Hypothalamus (tissue), 51 donors: ENCODE measurements at regions not wholly inside any gene's neighbourhood (a gene's known extent, or its start where the extent isn't known, plus 50 kb on each side); places are given as distances from the start of the nearest gene placed in this dataset.

Experiments
- DNase-seq, 51 donors: peaks; one replicate each; lab custom pipeline; 2025; lab: John Stamatoyannopoulos, UW

DNA sequence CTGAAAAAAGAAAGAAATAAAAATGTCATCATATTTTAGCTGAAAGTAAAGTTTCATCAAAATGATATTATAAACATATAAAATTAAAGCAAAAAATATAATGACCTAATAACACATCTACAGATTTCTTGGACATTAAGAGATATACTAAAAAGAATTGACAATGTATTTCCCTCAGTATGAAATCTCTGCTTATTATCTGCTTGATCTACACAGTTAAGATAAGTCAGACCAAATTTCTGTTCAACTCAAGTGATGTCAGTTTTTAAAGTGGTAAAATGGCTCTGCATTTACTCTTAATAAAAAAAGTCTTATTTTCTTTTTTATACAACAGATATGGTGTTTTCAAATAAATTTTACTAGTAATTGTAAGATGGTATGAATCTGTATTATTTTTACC is 159.4 kb upstream of the SEMA3A start:
- no peak for DNase-seq

DNA sequence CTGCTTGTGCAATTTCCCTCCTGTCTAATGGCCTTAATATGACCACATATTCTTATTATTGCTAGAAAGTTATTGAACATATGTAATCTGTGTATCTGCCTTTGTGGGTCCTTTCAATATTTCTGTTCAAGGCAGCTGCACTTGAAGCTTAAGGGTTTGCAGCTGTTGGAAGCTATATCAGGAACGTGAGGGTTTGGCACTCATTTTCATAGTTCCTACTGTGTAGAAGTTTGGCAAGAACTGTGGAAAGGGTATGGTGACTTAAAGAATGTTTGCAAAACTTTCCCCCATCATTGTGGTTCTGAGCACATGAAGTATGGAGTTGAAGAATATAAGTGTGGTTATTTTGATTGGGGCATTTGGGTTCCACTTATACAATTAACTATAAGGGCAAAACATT is 144.7 kb upstream of the SEMA3A start:
- DNase-seq: no peak

GRCh38 chr7:84337429-84337828 is 142.8 kb upstream of the SEMA3A start:
- no peak for DNase-seq

- DNase-seq: no peak
These were observed 142.2 kb upstream of the SEMA3A start for GRCh38 chr7:84336766-84337165.

DNA sequence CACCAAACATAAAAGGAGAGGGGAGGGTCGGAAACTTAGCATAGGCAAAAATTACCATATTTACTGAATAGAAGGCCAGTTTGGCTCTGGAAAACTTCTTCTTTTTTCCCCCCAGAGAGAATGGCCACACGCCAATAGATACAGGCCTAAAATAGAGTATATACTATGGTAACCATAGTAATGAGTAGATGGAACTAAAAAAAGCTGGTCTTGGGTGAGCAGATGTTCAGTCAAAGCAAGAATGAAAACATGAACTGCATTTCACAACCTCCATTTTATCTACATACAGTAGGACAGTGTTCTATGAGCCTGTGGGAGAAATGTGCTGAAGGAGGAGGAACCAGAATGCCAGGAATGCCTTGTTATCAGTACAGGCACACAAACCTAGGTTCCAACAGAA is 141.7 kb upstream of the SEMA3A start:
- no peak for DNase-seq

- no peak for DNase-seq
These were observed 137.0 kb upstream of the SEMA3A start for GRCh38 chr7:84331616-84332015.

DNA sequence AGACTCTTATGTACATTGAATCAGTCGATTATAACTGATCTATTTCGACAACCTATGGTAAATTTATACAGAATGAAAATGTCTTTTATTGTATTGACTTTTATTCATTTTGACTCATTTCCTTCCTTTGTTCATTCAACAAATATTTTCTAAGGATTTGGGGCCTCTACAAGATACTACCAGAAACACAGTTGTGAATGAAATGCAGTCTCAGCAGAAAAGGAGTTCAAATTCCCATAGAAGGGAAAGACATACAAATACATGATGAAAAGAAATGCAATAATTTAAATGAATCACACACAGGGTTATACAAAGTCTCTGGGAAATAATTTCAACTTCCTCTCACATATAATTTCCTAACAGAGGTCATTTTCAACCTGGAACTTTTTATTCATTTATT is 134.0 kb upstream of the SEMA3A start:
- no peak for DNase-seq

DNA sequence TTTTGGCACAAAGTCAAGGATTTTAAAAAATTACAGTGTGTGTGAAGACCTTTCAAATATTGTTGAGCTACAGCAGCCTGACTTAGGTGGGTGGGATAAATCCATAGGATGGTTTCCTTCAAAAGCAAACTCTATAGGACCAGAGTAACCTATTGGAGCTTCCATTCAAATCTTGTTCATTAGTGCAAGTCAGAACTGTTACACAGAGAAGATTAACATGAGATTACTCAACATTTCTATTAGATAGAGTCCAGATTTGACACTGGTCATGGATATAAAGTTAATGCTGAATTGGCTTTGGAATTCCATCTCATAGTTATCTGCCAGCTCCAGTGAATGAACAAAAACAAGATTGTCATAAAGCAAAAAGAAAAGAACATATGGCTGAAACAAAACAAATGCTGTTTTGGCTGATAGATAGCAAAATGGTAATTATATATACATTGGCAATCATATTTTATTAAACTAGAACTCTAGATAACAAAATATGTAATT is 129.6 kb upstream of the SEMA3A start:
- DNase-seq: no peak

DNA sequence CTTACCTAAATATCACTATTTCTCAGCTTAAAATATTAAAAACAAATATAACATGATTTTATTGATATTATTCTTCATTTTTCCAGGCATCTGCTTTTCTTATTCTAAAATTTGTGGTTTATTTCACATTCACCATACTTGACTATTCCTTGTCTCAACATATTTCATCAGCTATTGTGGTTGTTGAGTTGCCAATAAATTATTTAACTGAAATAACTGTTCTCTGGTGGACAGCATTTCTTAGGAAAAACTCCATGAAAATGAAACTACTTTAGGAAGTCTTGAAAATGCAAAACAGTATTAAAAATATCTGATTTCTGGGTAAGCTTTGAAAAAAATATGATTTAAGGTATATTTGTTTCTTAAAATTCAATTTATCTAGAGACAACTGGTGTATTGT is 122.9 kb upstream of the SEMA3A start:
- no peak for DNase-seq

GRCh38 chr7:84314263-84314662 is 119.7 kb upstream of the SEMA3A start:
- DNase-seq: no peak

DNA sequence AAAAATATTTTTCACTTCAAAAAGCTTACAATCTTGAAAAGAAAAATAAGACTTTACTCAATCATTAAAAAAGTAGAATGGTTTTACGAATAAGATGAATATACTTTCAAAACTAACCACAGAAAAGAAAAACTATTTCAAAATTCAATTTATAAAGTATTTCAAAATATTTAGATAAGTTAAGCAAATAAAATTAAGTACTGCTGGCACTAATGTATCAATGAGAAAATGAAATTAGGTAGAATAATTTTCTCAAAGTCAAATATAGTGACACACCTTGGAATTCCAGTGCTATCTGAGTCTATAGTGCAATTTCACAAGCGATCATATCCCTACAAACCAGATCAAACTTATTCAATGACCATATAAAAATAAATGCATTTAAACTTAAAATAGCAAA is 109.8 kb upstream of the SEMA3A start:
- DNase-seq: no peak

DNA sequence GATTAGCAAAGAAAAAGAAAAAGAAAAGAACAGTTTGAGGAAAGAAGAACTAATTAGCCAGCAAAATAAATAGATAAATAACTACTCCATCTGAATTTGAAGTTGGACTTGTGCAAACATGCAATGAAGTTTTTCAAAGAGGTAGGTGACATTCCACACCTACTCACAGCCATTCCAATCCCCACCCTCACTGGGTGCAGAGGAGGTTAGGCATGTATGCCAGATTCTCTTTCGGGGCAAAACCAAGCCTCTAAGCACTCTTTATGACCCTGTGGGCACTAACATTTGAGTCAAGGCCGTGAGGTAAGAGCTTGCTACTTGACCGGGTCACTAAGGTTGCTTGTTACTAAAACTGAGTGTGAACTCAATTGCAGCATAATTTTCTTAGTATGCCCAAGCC is 108.4 kb upstream of the SEMA3A start:
- no peak for DNase-seq

DNA sequence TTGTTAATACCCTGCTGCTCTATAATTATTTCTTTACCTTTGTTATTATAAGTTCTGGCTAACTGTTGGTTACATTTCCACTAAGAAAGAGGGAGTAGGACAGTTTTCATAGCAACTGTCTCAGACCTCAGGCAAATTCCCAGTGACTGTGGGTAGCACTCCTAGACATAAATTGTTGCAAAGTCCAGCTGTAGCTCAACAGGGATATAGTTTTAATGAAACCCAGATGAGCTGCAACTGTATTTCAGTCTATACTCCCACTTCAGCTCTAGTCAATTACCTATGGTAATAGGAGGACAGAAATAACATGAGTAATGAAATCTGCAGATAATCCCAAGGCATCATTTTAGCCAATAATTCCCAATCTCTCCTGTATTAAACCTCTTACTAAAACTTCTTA is 103.0 kb upstream of the SEMA3A start:
- no peak for DNase-seq

DNA sequence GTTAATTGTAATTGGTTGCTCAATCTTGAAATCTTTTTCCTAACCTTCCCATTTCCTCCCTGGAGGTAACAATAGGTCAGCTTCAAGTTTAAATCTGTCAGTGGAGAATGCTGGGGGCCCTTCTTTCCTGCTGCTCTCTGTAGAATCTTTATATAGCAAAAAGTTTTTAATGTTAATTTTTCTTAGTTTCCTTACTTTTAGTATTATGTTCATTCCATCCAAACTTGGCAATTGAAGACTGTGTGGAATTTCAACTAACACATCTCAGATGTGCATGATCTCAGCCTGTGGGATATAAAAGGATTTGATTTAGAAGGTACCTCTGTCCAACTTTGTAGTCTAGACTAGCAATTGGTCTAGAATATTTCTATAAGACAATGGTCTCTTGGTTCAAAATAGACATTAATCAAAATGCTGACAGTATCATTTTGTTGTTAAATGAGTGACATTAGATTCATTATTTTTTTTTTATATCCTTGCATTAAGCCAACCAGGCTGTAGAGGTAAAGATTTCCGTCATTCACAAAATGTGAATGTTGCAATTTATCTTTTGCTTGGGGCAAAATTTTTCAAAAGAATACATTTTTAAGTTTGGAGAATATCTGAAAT is 100.4 kb upstream of the SEMA3A start:
- no peak for DNase-seq

DNA sequence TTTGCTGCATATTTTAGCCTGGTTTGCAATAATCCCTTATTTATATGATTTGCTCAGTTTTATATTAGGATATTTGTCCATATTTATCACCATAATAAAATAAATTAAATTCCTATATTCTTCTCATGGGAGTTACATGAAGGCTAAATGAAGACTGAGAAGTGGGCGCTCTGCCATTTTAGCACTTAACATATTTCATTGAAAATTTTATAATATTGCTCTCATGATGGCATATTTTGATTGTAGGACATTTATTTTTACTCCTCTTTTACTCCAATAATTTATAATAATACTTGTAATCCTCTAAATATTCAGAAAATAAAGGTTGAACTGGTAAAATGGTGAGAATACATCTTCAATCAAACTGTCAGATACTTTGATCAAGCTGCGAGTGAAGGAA is 99.8 kb upstream of the SEMA3A start:
- no peak for DNase-seq

DNA sequence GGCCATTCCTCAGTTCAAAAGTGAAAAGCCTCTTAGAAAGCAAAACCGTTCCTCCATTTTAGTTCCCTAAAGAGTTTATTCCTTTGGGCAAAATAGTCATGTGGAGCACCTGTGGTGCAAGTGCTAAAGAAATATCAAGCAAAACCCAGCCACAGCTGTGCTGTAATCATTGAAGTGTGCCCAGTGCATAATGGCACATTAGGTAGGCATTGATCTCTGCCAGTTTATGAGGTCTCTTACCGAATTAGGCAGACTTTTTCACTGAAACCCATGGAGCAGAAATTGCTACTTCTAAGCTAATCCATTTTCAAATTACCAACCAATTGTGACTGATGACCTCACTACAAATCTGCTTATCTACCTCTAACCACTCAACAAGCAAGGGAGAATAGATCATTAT is 97.2 kb upstream of the SEMA3A start:
- no peak for DNase-seq

GRCh38 chr7:84283798-84284197 is 89.2 kb upstream of the SEMA3A start:
- no peak for DNase-seq

GRCh38 chr7:84281518-84281917 is 86.9 kb upstream of the SEMA3A start:
- DNase-seq: no peak

DNA sequence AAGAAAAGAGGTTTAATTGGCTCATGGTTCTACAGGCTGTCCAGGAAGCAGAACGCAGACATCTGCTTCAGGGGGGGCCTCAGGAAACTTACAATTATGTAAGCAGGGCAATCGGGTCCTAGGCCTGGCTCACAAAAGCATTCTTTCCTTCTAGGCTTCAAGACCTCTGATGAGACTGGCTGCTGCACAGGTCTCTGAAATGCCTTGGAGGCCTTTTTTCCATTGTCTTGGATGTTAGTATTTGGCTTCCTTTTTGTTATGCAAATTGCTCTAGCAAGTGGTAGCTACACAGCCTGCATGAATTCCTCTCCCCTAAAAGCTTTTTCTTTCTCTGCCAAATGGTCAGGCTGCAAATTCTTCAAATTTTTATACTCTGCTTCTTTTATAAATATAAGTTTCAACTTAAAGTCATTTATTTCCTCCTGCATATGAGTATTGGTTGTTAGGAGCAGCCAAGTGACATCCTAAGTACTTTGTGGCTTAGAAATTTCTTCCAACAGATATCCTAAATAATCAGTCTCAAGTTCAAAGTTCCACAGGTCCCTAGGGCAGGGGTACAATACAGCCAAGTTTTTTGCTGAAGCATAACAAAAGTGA is 83.1 kb upstream of the SEMA3A start:
- no peak for DNase-seq

- no peak for DNase-seq
These were observed 79.5 kb upstream of the SEMA3A start for GRCh38 chr7:84274029-84274638.

GRCh38 chr7:84271543-84271942 is 77.0 kb upstream of the SEMA3A start:
- peak in 1 of 51 donors; percentile 2 for DNase-seq

- no peak for DNase-seq
These were observed 69.8 kb upstream of the SEMA3A start for GRCh38 chr7:84264396-84264795.
